Spleen (tissue), 7 donors: ENCODE measurements at regions not wholly inside any gene's neighbourhood (a gene's known extent, or its start where the extent isn't known, plus 50 kb on each side); places are given as distances from the start of the nearest gene placed in this dataset.

Experiments used
- POLR2A ChIP-seq, 3 donors: fragments of 450-650 bp; IDR thresholded peaks; one replicate each; pipeline ENCODE4 v1.5.1; 2017; ENCODE audit warnings: antibody characterized with exemption in 3 of 3, mild to moderate bottlenecking in 1 of 3
- POLR2AphosphoS5 ChIP-seq, 3 donors: sonication (generic); formaldehyde crosslinking; IDR thresholded peaks; one replicate each; pipeline ENCODE4 v1.5.1; 2017; ENCODE audit warnings: antibody characterized with exemption in 3 of 3
- TF ChIP-seq, protein P1 (sequence below), 11 experiments: fragments of 200-600 bp in 7 of 11; fragments of 450-650 bp in 4 of 11; sonication (generic) in 4 of 11; IDR thresholded peaks in 8 of 11; conservative IDR thresholded peaks in 3 of 11; 1 replicate in 7 of 11; 2 replicates in 4 of 11; pipeline versions ENCODE4 v1.4.0 to v1.8.0; 2016 to 2021; ENCODE audit warnings: antibody characterized with exemption in 11 of 11, inconsistent platforms in 4 of 11, mild to moderate bottlenecking in 1 of 11
- donor health status: DM: no; HTN: no; CAD: no; lungs with moderate emphysema.
- donor health status: DM: no; HTN: no; CAD: no.
- donor health status: DM: no; HTN: no; CAD: no.

DNA sequence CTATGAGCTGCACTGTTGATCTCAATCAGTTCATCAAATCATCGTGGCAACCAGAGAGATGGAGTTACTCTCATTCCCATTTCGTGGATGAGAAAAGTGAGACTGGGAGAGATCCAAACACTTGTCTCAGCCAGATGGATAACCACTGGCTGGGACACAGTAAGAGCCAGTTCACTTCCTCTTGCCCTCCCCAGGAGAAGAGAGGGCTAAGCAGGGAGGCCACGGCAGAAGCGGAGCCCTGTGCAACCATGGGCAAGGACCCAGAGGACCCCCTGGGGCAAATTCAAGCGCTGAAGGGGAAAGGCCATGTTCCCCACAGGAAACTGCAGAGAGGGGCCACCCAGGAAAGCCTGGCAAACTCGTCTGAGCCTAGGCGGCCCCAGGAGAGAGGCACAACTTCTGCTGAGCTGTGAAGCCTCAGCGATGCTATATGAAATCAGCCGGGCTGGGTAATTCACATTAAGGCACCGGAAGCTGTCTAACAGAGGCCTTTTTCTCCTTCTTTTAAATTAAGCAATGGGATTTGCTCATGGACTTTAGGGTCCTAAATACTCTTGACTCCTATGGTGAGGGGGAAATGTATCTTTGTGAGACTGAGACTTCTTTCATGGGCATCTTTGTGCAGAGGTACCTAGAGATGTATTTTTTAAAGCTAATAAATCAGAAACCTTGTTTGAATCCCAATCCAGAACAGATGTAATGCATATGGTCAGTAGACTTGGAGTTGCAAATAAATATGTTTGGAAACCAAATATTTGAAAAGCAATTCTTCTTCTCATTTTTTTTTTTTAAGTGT lies 137.1 kb upstream of the SMIM23 start:
- TF ChIP-seq, protein P1, sequence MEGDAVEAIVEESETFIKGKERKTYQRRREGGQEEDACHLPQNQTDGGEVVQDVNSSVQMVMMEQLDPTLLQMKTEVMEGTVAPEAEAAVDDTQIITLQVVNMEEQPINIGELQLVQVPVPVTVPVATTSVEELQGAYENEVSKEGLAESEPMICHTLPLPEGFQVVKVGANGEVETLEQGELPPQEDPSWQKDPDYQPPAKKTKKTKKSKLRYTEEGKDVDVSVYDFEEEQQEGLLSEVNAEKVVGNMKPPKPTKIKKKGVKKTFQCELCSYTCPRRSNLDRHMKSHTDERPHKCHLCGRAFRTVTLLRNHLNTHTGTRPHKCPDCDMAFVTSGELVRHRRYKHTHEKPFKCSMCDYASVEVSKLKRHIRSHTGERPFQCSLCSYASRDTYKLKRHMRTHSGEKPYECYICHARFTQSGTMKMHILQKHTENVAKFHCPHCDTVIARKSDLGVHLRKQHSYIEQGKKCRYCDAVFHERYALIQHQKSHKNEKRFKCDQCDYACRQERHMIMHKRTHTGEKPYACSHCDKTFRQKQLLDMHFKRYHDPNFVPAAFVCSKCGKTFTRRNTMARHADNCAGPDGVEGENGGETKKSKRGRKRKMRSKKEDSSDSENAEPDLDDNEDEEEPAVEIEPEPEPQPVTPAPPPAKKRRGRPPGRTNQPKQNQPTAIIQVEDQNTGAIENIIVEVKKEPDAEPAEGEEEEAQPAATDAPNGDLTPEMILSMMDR (IDR thresholded peaks at IDR 0.05 in 8 of 11, conservative IDR thresholded peaks at IDR 0.05 in 3 of 11), result no peak
- TF ChIP-seq POLR2A (IDR thresholded peaks at IDR 0.05), result no peak
- no peak for TF ChIP-seq POLR2AphosphoS5 (IDR thresholded peaks at IDR 0.05)
